Liver (tissue), 3 donors: ENCODE measurements at regions not wholly inside any gene's neighbourhood (a gene's known extent, or its start where the extent isn't known, plus 50 kb on each side); places are given as distances from the start of the nearest gene placed in this dataset.

ENCODE experiments used
- ATF3 ChIP-seq: IDR thresholded peaks from 2 replicates; pipeline ENCODE4 v1.6.1; 2016; ENCODE audit warnings: antibody characterized with exemption
- CTCF ChIP-seq: fragments of 150-350 bp; IDR thresholded peaks from 2 replicates; pipeline ENCODE4 v1.5.1; 2017; ENCODE audit warnings: improper control_type of control experiment, low read depth, low read length; ENCODE audit not compliant: missing input control
- EGR1 ChIP-seq, 2 donors: IDR thresholded peaks; 2 replicates each; pipeline ENCODE4 v1.6.1; 2016 to 2018; ENCODE audit warnings: antibody characterized with exemption in 2 of 2, low read depth in 2 of 2
- FOXA1 ChIP-seq: IDR thresholded peaks from 2 replicates; pipeline ENCODE4 v1.6.1; 2016; ENCODE audit warnings: antibody characterized with exemption
- FOXA2 ChIP-seq: IDR thresholded peaks from 2 replicates; pipeline ENCODE4 v1.6.1; 2016; ENCODE audit warnings: antibody characterized with exemption
- GABPA ChIP-seq, 2 donors: IDR thresholded peaks in 1 of 2; conservative IDR thresholded peaks in 1 of 2; 2 replicates each; pipeline ENCODE4 v1.6.1; 2016; ENCODE audit warnings: antibody characterized with exemption in 2 of 2, mild to moderate bottlenecking in 1 of 2, moderate library complexity in 1 of 2
- HNF4A ChIP-seq, 2 donors: conservative IDR thresholded peaks; 2 replicates each; pipeline ENCODE4 v1.6.1; 2016; ENCODE audit warnings: antibody characterized with exemption in 2 of 2, mild to moderate bottlenecking in 2 of 2
- NR2F2 ChIP-seq: IDR thresholded peaks from 2 replicates; pipeline ENCODE4 v1.6.1; 2016; ENCODE audit warnings: antibody characterized with exemption
- RAD21 ChIP-seq, 2 donors: IDR thresholded peaks; 2 replicates each; pipeline ENCODE4 v1.6.1; 2016; ENCODE audit warnings: antibody characterized with exemption in 2 of 2, mild to moderate bottlenecking in 2 of 2
- REST ChIP-seq: IDR thresholded peaks from 2 replicates; pipeline ENCODE4 v1.6.1; 2016; ENCODE audit warnings: antibody characterized with exemption, mild to moderate bottlenecking
- SP1 ChIP-seq: IDR thresholded peaks from 2 replicates; pipeline ENCODE4 v1.6.1; 2018; ENCODE audit warnings: antibody characterized with exemption, mild to moderate bottlenecking
- TAF1 ChIP-seq: conservative IDR thresholded peaks from 2 replicates; pipeline ENCODE4 v1.6.1; 2016; ENCODE audit warnings: antibody characterized with exemption, mild to moderate bottlenecking
- YY1 ChIP-seq: IDR thresholded peaks from 2 replicates; pipeline ENCODE4 v1.6.1; 2016; ENCODE audit warnings: antibody characterized with exemption, mild to moderate bottlenecking
- TF ChIP-seq, protein P1 (sequence below): IDR thresholded peaks from 2 replicates; pipeline ENCODE4 v1.6.1; 2016; ENCODE audit warnings: antibody characterized with exemption
- donor health status: healthy.
- donor health status: healthy.

DNA sequence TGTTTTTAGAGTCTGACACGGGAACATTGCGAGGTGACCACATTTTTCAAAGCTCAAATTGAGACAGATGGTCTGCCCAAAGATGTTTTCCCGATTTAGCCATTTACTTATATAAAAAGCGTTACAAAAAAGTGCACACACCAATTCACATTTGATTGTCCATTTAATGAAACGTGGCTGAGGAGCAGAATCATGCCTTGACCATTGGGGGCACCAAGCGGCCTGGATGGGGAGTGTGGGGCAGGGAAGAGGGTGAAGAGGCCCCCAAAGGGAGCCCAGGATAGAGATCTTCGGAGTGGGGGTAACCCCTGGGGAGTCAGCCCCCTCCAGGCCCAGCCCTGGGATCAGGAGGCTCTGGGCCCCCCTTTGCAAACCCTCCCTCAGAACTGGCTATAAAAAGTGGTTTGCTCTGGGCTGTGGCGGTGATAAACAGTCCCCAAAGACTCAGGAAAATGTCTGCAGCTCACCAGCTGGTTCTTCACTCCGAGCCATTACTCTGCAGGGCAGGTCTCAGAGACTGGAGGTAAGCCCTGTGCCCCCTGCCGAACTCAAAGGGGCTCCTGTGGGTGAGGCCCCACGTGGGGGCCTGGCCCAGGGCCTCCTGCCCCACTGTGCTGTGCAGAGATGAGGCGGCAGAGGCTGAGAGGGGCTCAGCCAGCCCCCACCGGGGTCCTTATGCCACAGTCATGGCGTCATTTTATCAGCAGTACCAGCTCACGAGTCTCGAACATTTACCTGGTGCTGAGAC, 105.9 kb upstream of the SEC14L1 start:
- TF ChIP-seq CTCF: no peak
- TF ChIP-seq ATF3: no peak
- TF ChIP-seq REST: no peak
- TF ChIP-seq TAF1: no peak
- no peak for TF ChIP-seq FOXA2
- TF ChIP-seq YY1: no peak
- TF ChIP-seq EGR1 (IDR thresholded peaks at IDR 0.05; ENCODE audit: low read depth in 2 of 2): no peak
- TF ChIP-seq NR2F2: no peak
- no peak for TF ChIP-seq FOXA1
- TF ChIP-seq GABPA (IDR thresholded peaks at IDR 0.05 in 1 of 2, conservative IDR thresholded peaks at IDR 0.05 in 1 of 2): no peak
- TF ChIP-seq, protein P1, sequence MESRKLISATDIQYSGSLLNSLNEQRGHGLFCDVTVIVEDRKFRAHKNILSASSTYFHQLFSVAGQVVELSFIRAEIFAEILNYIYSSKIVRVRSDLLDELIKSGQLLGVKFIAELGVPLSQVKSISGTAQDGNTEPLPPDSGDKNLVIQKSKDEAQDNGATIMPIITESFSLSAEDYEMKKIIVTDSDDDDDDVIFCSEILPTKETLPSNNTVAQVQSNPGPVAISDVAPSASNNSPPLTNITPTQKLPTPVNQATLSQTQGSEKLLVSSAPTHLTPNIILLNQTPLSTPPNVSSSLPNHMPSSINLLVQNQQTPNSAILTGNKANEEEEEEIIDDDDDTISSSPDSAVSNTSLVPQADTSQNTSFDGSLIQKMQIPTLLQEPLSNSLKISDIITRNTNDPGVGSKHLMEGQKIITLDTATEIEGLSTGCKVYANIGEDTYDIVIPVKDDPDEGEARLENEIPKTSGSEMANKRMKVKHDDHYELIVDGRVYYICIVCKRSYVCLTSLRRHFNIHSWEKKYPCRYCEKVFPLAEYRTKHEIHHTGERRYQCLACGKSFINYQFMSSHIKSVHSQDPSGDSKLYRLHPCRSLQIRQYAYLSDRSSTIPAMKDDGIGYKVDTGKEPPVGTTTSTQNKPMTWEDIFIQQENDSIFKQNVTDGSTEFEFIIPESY: no peak
- TF ChIP-seq HNF4A (conservative IDR thresholded peaks at IDR 0.05): no peak
- no peak for TF ChIP-seq SP1
- TF ChIP-seq RAD21 (IDR thresholded peaks at IDR 0.05): no peak
